Caco-2 (cell line): ENCODE measurements at regions not wholly inside any gene's neighbourhood (a gene's known extent, or its start where the extent isn't known, plus 50 kb on each side); places are given as distances from the start of the nearest gene placed in this dataset.

Experiments
- BruUV-seq: library from RNA; stranded (reverse); fragments of 400-500 nt; replicated peaks from 2 replicates; lab custom pipeline; 2021; lab: Mats Ljungman, UMichigan
- CTCF ChIA-PET: fragments of 300-600 bp; sonication (Branson Sonifier 250); formaldehyde crosslinking; loops from one replicate; lab custom pipeline; 2022; ENCODE audit warnings: antibody characterized with exemption; lab: Charles Lee
- POLR2A ChIA-PET: fragments of 300-600 bp; sonication (Branson Sonifier 250); formaldehyde crosslinking; loops from one replicate; lab custom pipeline; 2022; ENCODE audit warnings: antibody characterized with exemption; lab: Charles Lee
- DNase-seq, 2 experiments: peaks; one replicate each; pipeline versions ENCODE4 v3.0.0 to v3.0.0-alpha.2; 2020 to 2022
- H3K27me3 ChIP-seq: replicated peaks from 2 replicates; pipeline ENCODE4 v1.6.0; 2011; ENCODE audit warnings: low read length; ENCODE audit not compliant: control insufficient read depth, insufficient read depth
- H3K36me3 ChIP-seq: 2 replicates; pipeline ENCODE4 v1.5.1; 2011; ENCODE audit warnings: low read length; ENCODE audit not compliant: control insufficient read depth, insufficient read depth
- H3K4me1 ChIP-seq: fragments of 250-450 bp; sonication (Bioruptor Pico); 2 replicates; pipeline ENCODE4 v1.5.1; 2020; ENCODE audit warnings: mild to moderate bottlenecking
- H3K4me3 ChIP-seq: 2 replicates; pipeline ENCODE4 v1.5.1; 2011; ENCODE audit warnings: low read depth, mild to moderate bottlenecking, control low read depth, low read length
- H3K9me3 ChIP-seq: fragments of 250-450 bp; sonication (Bioruptor Pico); 2 replicates; pipeline ENCODE4 v1.5.1; 2020; ENCODE audit warnings: mild to moderate bottlenecking, moderate library complexity
- H3K27ac Mint-ChIP-seq: one replicate; pipeline ENCODE4 v1.8.0; 2022; ENCODE audit warnings: mixed read lengths; ENCODE audit not compliant: unreplicated experiment
- H3K27me3 Mint-ChIP-seq: one replicate; pipeline ENCODE4 v1.8.0; 2022; ENCODE audit warnings: mixed read lengths; ENCODE audit not compliant: insufficient read depth, unreplicated experiment
- H3K36me3 Mint-ChIP-seq: one replicate; pipeline ENCODE4 v1.8.0; 2022; ENCODE audit warnings: mild to moderate bottlenecking, mixed read lengths; ENCODE audit not compliant: insufficient read depth, unreplicated experiment
- H3K4me1 Mint-ChIP-seq: one replicate; pipeline ENCODE4 v1.8.0; 2022; ENCODE audit warnings: low read depth, mixed read lengths; ENCODE audit not compliant: unreplicated experiment
- H3K4me3 Mint-ChIP-seq: one replicate; pipeline ENCODE4 v1.8.0; 2022; ENCODE audit warnings: mild to moderate bottlenecking, moderate library complexity, mixed read lengths; ENCODE audit not compliant: unreplicated experiment
- H3K9me3 Mint-ChIP-seq: one replicate; pipeline ENCODE4 v1.8.0; 2022; ENCODE audit warnings: mixed read lengths; ENCODE audit not compliant: unreplicated experiment
- CTCF ChIP-seq, 2 experiments: fragments of 200-600 bp in 1 of 2; IDR thresholded peaks; 1 replicate in 1 of 2; 2 replicates in 1 of 2; pipeline versions ENCODE4 v1.5.1 to v1.8.0; 2011 to 2022; ENCODE audit warnings: antibody characterized with exemption in 1 of 2, control low read depth in 1 of 2, inconsistent platforms in 1 of 2, low read depth in 1 of 2, low read length in 1 of 2, mild to moderate bottlenecking in 1 of 2, moderate library complexity in 1 of 2; ENCODE audit not compliant: insufficient read depth in 1 of 2, severe bottlenecking in 1 of 2, unreplicated experiment in 1 of 2
- intact Hi-C: fragments of 100-400 bp; cut with micrococcal nuclease; formaldehyde crosslinking; loops from one replicate; pipeline ENCODE4 v1.10.0; 2022; ENCODE audit not compliant: unreplicated experiment

- intact Hi-C loops, result no loop called here
- TF ChIP-seq CTCF (IDR thresholded peaks at IDR 0.05; ENCODE audit: insufficient read depth in 1 of 2, low read depth in 1 of 2, low read length in 1 of 2, severe bottlenecking in 1 of 2, unreplicated experiment in 1 of 2), result no peak
- Histone ChIP-seq H3K9me3 (peaks cover 5% of the 10 kb centered on the region), H3K4me1 (peaks cover 25% of the 10 kb centered on the region; the same call in 1 of the 2 replicates), H3K27me3 (no peaks in the 10 kb centered on the region), H3K36me3 (no peaks in the 10 kb centered on the region), H3K4me3 (no peak overlapping the region)
- H3K27ac Mint-ChIP-seq, result no peak overlapping the region
- ChIA-PET CTCF (no interaction called here), POLR2A (no interaction called here)
- H3K4me3 Mint-ChIP-seq, result no peak overlapping the region
- peaks cover 17% of the 10 kb centered on the region for H3K4me1 Mint-ChIP-seq
- peaks cover 6% of the 10 kb centered on the region for H3K36me3 Mint-ChIP-seq
- BruUV-seq, result no TSS peak
- peaks cover 10% of the 10 kb centered on the region for H3K9me3 Mint-ChIP-seq
- DNase-seq, result no peak
- H3K27me3 Mint-ChIP-seq, result no peaks in the 10 kb centered on the region
Measured at GRCh38 chr2:42117182-42117579, 52.0 kb upstream of the EML4 start.

- ChIA-PET POLR2A (no interaction called here), CTCF (no interaction called here)
- intact Hi-C loops, result no loop called here
- Histone ChIP-seq H3K4me1 (peaks cover 25% of the 10 kb centered on the region; the same call in 1 of the 2 replicates), H3K27me3 (no peaks in the 10 kb centered on the region), H3K4me3 (no peak overlapping the region), H3K9me3 (peaks cover 5% of the 10 kb centered on the region), H3K36me3 (no peaks in the 10 kb centered on the region)
- TF ChIP-seq CTCF (IDR thresholded peaks at IDR 0.05; ENCODE audit: insufficient read depth in 1 of 2, low read depth in 1 of 2, low read length in 1 of 2, severe bottlenecking in 1 of 2, unreplicated experiment in 1 of 2), result no peak
- no peak for DNase-seq
- H3K27me3 Mint-ChIP-seq, result no peaks in the 10 kb centered on the region
- peak overlapping the region; percentile 32 for H3K27ac Mint-ChIP-seq
- no TSS peak for BruUV-seq
- no peak overlapping the region for H3K4me3 Mint-ChIP-seq
- peaks cover 17% of the 10 kb centered on the region for H3K4me1 Mint-ChIP-seq
- H3K9me3 Mint-ChIP-seq, result peaks cover 10% of the 10 kb centered on the region
- H3K36me3 Mint-ChIP-seq, result peaks cover 6% of the 10 kb centered on the region
Measured at GRCh38 chr2:42117923-42118753, 51.0 kb upstream of the EML4 start.

DNA sequence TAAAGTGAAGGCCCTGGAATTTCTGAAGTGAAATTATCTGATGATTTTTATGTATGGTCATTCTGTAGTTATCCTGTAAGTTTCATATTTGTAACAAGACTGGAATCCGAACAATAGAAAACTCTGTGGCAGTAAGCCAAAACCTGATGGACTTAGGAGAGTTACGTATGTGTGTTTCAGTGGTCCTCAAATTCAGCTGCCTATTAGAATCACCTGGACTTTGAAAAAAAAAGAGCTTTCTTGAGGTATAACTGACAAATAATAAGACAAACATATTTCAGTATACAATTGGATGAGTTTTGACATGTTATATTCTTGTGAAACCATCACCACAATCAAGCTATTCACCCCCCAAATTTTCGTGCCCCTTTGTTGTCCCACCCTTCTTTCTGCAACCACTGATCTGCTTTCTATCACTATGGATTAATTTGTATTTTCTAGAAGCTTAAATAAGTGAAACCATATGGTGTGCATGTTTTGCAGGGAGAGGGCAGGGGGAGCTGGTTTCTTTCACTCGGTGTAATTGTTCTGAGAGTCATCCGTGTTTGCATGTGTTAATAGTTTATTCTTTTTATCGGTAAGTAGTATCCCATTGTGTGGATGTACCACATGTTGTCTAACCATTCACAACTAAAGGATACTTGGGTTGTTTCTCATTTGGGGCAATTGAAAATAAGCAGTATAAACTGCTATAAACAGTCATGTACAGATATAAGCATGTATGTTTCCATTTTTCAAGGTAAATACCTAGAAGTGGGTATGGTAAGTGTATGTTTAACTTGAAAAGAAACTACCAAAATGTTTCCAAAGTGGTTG lies 50.2 kb upstream of the EML4 start:
- BruUV-seq, result no TSS peak
- Mint-ChIP-seq H3K27me3 (no peaks in the 10 kb centered on the region), H3K27ac (no peak overlapping the region), H3K36me3 (peaks cover 6% of the 10 kb centered on the region), H3K9me3 (peaks cover 10% of the 10 kb centered on the region), H3K4me1 (peaks cover 20% of the 10 kb centered on the region), H3K4me3 (no peak overlapping the region)
- no peaks in the 10 kb centered on the region for H3K36me3 ChIP-seq
- H3K4me1 ChIP-seq, result peaks cover 33% of the 10 kb centered on the region
- H3K4me3 ChIP-seq, result no peak overlapping the region
- CTCF ChIA-PET, result no interaction called here
- H3K27me3 ChIP-seq, result no peaks in the 10 kb centered on the region
- DNase-seq, result no peak
- peaks cover 5% of the 10 kb centered on the region for H3K9me3 ChIP-seq
- no peak for TF ChIP-seq CTCF (IDR thresholded peaks at IDR 0.05; ENCODE audit: insufficient read depth in 1 of 2, low read depth in 1 of 2, low read length in 1 of 2, severe bottlenecking in 1 of 2, unreplicated experiment in 1 of 2)
- intact Hi-C loops, result no loop called here
- POLR2A ChIA-PET, result no interaction called here
